ENCODE measurements at regions not wholly inside any gene's neighbourhood (a gene's known extent, or its start where the extent isn't known, plus 50 kb on each side); places are given as distances from the start of the nearest gene placed in this dataset.

DNA sequence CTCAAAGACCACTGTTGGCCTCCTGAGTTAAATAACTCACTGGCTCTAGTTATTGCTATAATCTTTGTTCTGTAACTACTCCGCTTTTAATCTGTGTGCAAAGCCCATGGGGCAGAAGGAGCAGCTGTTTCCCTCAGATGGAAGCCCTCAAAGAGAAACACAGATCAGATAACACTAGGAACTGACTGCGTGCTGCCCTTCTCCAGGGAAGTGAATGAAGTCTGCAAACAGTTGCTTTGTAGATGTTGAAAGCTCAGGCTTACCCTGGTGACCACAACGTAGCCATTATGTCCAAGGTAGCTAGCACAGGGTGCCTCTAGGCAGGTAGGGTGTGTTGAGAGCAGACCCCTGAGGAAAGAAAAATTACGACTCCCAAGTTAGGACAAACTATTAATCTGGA, 152.3 kb upstream of the STAC start:
- no peak for DNase-seq
- H3K4me3 Mint-ChIP-seq: no peak overlapping the region
- H3K9me3 Mint-ChIP-seq: no peaks in the 10 kb centered on the region
- peaks cover 3% of the 10 kb centered on the region for H3K27me3 Mint-ChIP-seq (ENCODE audit: low read depth, poor library complexity)
- H3K4me1 Mint-ChIP-seq: peaks cover 13% of the 10 kb centered on the region
- H3K27ac Mint-ChIP-seq: no peak overlapping the region
- TF ChIP-seq, protein P1, sequence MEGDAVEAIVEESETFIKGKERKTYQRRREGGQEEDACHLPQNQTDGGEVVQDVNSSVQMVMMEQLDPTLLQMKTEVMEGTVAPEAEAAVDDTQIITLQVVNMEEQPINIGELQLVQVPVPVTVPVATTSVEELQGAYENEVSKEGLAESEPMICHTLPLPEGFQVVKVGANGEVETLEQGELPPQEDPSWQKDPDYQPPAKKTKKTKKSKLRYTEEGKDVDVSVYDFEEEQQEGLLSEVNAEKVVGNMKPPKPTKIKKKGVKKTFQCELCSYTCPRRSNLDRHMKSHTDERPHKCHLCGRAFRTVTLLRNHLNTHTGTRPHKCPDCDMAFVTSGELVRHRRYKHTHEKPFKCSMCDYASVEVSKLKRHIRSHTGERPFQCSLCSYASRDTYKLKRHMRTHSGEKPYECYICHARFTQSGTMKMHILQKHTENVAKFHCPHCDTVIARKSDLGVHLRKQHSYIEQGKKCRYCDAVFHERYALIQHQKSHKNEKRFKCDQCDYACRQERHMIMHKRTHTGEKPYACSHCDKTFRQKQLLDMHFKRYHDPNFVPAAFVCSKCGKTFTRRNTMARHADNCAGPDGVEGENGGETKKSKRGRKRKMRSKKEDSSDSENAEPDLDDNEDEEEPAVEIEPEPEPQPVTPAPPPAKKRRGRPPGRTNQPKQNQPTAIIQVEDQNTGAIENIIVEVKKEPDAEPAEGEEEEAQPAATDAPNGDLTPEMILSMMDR (IDR thresholded peaks at IDR 0.05): no peak
- H3K36me3 Mint-ChIP-seq (ENCODE audit: low read depth): no peaks in the 10 kb centered on the region

DNA sequence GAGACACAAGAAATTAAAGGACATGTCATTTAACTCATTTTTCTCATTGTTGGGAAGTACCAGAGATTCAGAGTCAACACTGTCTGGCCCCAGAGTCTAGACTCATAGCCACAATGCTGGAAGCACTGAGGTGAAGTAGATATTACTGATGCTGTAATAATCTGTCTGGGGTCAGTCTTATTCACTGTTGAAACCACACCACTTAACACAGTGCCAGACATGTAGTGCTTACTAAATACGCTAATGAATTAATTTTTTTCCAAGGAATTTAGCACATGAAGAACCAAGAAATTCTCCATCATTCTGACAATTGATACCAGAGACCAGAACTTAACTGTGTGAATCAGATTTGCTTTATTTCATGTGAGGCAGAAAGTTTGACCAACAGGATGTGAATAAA, 150.8 kb upstream of the STAC start:
- Mint-ChIP-seq H3K27ac (no peak overlapping the region), H3K4me3 (no peak overlapping the region), H3K27me3 (ENCODE audit: low read depth, poor library complexity) (peaks cover 3% of the 10 kb centered on the region), H3K9me3 (no peaks in the 10 kb centered on the region), H3K36me3 (ENCODE audit: low read depth) (no peaks in the 10 kb centered on the region), H3K4me1 (peaks cover 13% of the 10 kb centered on the region)
- TF ChIP-seq, protein P1 (IDR thresholded peaks at IDR 0.05): no peak
- DNase-seq: no peak

DNA sequence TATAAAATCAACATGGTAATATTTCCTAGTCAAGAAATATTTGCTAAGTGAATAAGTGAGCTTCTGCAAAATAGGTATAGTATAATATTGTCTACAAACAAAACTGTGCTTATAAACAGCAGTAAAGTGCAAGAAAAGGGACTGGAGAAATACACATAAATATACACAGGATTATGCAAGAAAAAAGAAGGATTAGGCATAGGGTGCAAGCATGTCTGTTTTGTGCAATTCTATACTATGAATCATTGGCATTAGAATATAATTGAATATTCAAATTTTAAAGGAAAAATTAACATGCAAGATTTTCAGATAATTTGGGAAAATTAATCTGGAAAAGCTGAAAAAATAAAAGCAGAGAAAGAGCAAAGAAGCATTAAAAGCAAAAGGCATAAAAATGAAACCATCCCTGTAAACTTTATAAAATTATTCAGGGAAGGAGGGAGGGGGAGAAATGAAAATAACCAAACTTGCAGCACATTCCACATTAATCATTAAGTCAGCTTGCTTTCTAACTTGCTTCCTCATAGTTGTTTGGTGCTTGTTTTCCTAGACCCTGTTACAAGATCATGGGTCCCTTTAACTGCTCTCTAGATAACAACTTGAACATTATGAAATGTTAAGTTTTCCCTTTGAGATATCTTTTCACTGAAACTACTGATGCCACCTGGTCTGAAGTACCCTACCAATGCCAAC, 147.4 kb upstream of the STAC start:
- Mint-ChIP-seq H3K9me3 (peaks cover 16% of the 10 kb centered on the region), H3K27me3 (ENCODE audit: low read depth, poor library complexity) (peaks cover 3% of the 10 kb centered on the region), H3K36me3 (ENCODE audit: low read depth) (no peaks in the 10 kb centered on the region), H3K4me3 (no peak overlapping the region), H3K4me1 (peaks cover 3% of the 10 kb centered on the region), H3K27ac (no peak overlapping the region)
- TF ChIP-seq, protein P1 (IDR thresholded peaks at IDR 0.05): no peak
- no peak for DNase-seq

DNA sequence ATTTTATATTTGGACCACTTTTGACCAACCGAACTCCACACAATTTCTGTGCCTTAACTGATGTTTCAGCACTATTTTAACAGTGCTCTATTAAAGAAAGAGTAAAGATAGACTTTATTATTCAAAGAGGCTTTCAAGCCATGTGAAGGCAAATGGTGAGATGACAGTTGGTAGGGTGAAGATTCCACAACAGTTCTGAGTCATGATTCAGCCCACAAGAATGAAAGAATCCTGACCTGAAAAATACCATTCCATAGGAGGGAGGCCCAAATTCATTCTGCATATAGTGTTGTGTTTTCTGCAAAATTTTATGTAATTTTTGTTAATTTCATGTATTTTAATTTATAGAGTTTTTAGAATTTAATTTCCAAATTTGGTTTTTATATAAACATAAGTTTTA, 135.6 kb upstream of the STAC start:
- no peak overlapping the region for H3K27ac Mint-ChIP-seq
- TF ChIP-seq, protein P1 (IDR thresholded peaks at IDR 0.05): no peak
- H3K27me3 Mint-ChIP-seq (ENCODE audit: low read depth, poor library complexity): no peaks in the 10 kb centered on the region
- no peaks in the 10 kb centered on the region for H3K4me1 Mint-ChIP-seq
- DNase-seq: no peak
- no peaks in the 10 kb centered on the region for H3K9me3 Mint-ChIP-seq
- H3K4me3 Mint-ChIP-seq: no peak overlapping the region
- H3K36me3 Mint-ChIP-seq (ENCODE audit: low read depth): no peaks in the 10 kb centered on the region

DNA sequence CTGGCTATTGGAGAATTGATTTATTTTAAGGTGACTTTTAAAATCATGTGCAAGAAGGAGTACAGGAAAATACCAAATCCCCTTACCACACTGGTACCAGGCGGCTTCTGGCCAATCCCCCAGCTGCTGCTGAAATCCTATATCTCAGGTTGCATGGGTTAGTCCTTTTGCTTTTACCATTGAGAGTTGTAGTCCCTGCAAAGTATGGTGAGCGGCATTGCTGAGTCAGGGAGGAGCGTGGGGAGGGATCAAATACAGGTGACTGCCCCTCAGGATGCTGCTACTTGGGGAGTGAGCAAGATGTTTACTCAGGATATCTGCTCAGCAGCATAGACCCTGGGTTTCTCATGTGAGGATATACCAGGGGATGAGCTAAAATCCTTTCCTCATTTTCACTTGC, 131.9 kb upstream of the STAC start:
- Mint-ChIP-seq H3K27ac (no peak overlapping the region), H3K36me3 (ENCODE audit: low read depth) (peaks cover 4% of the 10 kb centered on the region), H3K27me3 (ENCODE audit: low read depth, poor library complexity) (no peaks in the 10 kb centered on the region), H3K4me1 (no peaks in the 10 kb centered on the region), H3K9me3 (peaks cover 26% of the 10 kb centered on the region), H3K4me3 (no peak overlapping the region)
- TF ChIP-seq, protein P1 (IDR thresholded peaks at IDR 0.05): no peak
- DNase-seq: no peak

DNA sequence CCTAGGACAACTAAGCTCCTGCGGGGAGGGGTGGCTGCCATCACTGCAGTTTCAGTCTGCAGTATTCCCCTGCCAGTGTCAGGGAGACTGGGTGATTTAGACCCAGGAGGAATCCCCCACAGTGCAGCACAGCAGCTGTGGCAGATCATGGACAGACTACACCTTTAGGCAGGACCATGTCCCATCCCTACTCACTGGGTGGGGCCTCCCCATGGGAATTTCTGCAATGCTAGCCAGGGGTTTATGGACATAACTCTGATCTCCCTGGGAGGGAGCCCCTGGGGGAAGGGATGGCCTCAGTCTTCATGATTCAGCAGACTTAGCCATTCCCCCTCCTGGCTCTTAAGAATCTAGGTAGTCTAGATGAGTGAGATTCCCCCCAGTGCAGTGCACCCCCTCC, 130.1 kb upstream of the STAC start:
- H3K27ac Mint-ChIP-seq: no peak overlapping the region
- H3K36me3 Mint-ChIP-seq (ENCODE audit: low read depth): peaks cover 4% of the 10 kb centered on the region
- H3K9me3 Mint-ChIP-seq: peaks cover 33% of the 10 kb centered on the region
- no peaks in the 10 kb centered on the region for H3K4me1 Mint-ChIP-seq
- no peaks in the 10 kb centered on the region for H3K27me3 Mint-ChIP-seq (ENCODE audit: low read depth, poor library complexity)
- DNase-seq: no peak
- TF ChIP-seq, protein P1 (IDR thresholded peaks at IDR 0.05): no peak
- H3K4me3 Mint-ChIP-seq: no peak overlapping the region
